ENCODE measurements at regions not wholly inside any gene's neighbourhood (a gene's known extent, or its start where the extent isn't known, plus 50 kb on each side); places are given as distances from the start of the nearest gene placed in this dataset.

DNA sequence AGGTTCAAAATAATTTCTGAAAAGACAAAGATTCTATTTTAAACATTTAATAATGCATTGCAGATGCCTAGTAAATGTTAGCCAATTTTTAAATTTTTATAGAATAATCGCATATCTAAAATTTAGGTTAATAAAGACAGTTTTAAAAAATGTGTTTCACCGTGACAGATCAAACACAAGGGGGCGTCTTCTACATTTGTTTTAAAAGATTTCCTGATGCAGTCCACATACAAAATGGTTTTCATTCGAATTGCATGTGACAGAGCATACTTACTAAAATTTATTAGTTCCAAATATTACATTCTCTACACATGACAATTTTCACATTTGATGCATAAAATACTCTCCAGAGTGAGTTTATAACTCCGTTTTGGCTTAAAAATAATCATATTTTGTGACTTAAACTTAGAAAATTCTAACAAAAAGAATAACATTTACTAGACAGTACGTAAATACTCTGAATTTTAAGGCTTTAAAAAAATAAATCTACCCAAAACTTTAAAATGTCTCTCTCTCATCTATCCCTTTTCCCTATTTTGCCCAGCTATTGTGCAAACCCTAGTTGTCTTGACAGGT, 75.5 kb downstream of the ADAMTS1 start:
- no peak for TF ChIP-seq EZH2 (IDR thresholded peaks at IDR 0.05; ENCODE audit: borderline replicate concordance, low read depth, low read length, severe bottlenecking)
- TF ChIP-seq, protein P1, sequence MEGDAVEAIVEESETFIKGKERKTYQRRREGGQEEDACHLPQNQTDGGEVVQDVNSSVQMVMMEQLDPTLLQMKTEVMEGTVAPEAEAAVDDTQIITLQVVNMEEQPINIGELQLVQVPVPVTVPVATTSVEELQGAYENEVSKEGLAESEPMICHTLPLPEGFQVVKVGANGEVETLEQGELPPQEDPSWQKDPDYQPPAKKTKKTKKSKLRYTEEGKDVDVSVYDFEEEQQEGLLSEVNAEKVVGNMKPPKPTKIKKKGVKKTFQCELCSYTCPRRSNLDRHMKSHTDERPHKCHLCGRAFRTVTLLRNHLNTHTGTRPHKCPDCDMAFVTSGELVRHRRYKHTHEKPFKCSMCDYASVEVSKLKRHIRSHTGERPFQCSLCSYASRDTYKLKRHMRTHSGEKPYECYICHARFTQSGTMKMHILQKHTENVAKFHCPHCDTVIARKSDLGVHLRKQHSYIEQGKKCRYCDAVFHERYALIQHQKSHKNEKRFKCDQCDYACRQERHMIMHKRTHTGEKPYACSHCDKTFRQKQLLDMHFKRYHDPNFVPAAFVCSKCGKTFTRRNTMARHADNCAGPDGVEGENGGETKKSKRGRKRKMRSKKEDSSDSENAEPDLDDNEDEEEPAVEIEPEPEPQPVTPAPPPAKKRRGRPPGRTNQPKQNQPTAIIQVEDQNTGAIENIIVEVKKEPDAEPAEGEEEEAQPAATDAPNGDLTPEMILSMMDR (IDR thresholded peaks at IDR 0.05; ENCODE audit: extremely low read depth in 1 of 2, insufficient read depth in 1 of 2, low read depth in 1 of 2, low read length in 2 of 2), result peak; percentile 24 to 42
